ENCODE measurements at regions not wholly inside any gene's neighbourhood (a gene's known extent, or its start where the extent isn't known, plus 50 kb on each side); places are given as distances from the start of the nearest gene placed in this dataset.

DNA sequence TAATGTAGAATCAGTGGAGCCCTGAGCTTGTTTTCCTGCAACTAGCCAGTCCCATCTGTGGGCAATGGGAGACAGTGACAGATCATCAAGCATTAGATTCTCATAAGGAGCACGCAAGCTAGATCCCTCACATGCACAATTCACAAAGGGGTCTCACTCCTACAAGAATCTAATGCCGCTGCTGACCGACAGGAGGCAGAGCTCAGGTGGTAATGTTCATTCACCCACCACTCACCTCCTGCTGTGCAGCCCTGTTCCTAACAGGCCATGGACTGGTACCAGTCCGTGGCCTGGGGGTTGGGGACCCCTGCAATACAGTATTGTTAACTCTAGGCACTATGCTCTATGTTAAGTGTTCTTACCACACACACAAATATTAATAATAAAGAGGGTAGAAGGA is 362.8 kb downstream of the RBM26 start:
- 67% methylated on average over 4 of the region's 4 CpGs; no CpG with 5 or more reads in 1 of the 2 experiments for WGBS, 2 experiments (ENCODE audit: extremely low coverage in 1 of 2, insufficient coverage in 1 of 2, insufficient read length in 1 of 2, insufficient replicate concordance in 2 of 2, low coverage in 1 of 2, low lambda C conversion rate in 2 of 2, missing lambda C conversion rate in 1 of 2)
- Histone ChIP-seq H3K14ac (ENCODE audit: insufficient read length) (no peak overlapping the region), H3K4me1 (replicated peaks in 1 of 4; ENCODE audit: control insufficient read depth in 3 of 4, insufficient read depth in 4 of 4, low read length in 3 of 4) (no peaks in the 10 kb centered on the region; a peak in 1 of 7 replicates), H2BK20ac (ENCODE audit: low read length) (no peak overlapping the region), H2BK120ac (replicated peaks; ENCODE audit: low read depth, low read length) (no peak overlapping the region), H4K8ac (ENCODE audit: extremely low read depth, insufficient read depth, low read length) (no peak overlapping the region), H3K36me3 (ENCODE audit: control insufficient read depth in 2 of 4, insufficient read depth in 4 of 4, low read length in 3 of 4) (no peaks in the 10 kb centered on the region), H3K9me3 (ENCODE audit: insufficient read depth in 2 of 2, low read depth in 1 of 2, low read length in 1 of 2) (no peaks in the 10 kb centered on the region), H3K79me2 (ENCODE audit: control insufficient read depth in 1 of 2, insufficient read depth in 2 of 2, low read length in 2 of 2) (no peaks in the 10 kb centered on the region), H3K79me1 (ENCODE audit: low read depth, low read length) (no peaks in the 10 kb centered on the region), H4K5ac (ENCODE audit: insufficient read length, low read depth, low read length) (no peak overlapping the region), H3K23ac (ENCODE audit: insufficient read length) (no peak overlapping the region), H3K56ac (replicated peaks; ENCODE audit: insufficient read length, low read depth, low read length) (no peak overlapping the region), H2AFZ (ENCODE audit: low read length) (no peak overlapping the region), H3K23me2 (ENCODE audit: low read depth, low read length) (no peaks in the 10 kb centered on the region), H3K4me3 (ENCODE audit: extremely low read depth in 1 of 4, insufficient read depth in 2 of 4, low read depth in 3 of 4, low read length in 4 of 4) (no peak overlapping the region), H2BK5ac (ENCODE audit: low read depth, low read length) (no peak overlapping the region), H3K4me2 (ENCODE audit: insufficient read depth in 1 of 2, low read depth in 2 of 2, low read length in 2 of 2) (no peak overlapping the region), H3K27me3 (replicated peaks in 1 of 4; ENCODE audit: control insufficient read depth in 3 of 4, extremely low read depth in 1 of 4, insufficient read depth in 3 of 4, low read length in 3 of 4) (no peaks in the 10 kb centered on the region), H3K4ac (replicated peaks; ENCODE audit: insufficient read length, low read depth, low read length) (no peak overlapping the region), H4K91ac (replicated peaks; ENCODE audit: insufficient read length, low read length) (no peak overlapping the region), H2BK12ac (ENCODE audit: low read depth, low read length) (no peak overlapping the region), H2BK15ac (ENCODE audit: low read length) (no peak overlapping the region), H4K20me1 (replicated peaks in 1 of 2; ENCODE audit: control insufficient read depth in 1 of 2, insufficient read depth in 2 of 2, low read length in 2 of 2) (no peaks in the 10 kb centered on the region), H3K9ac (replicated peaks in 1 of 4; ENCODE audit: extremely low read depth in 1 of 4, low read depth in 3 of 4, low read length in 3 of 4) (no peak overlapping the region), H2AK5ac (ENCODE audit: low read depth, low read length) (no peak overlapping the region), H3K18ac (ENCODE audit: extremely low read depth, low read length) (no peak overlapping the region), H3K27ac (ENCODE audit: low read depth, low read length) (no peak overlapping the region)
- DNase-seq (ENCODE audit: low read depth in 1 of 2, low spot score in 2 of 2) (no peak), FAIRE-seq (no peak)
- TF ChIP-seq ATF2 (IDR thresholded peaks at IDR 0.05; ENCODE audit: low read length) (no peak), RAD21 (IDR thresholded peaks at IDR 0.05 in 1 of 2, conservative IDR thresholded peaks at IDR 0.05 in 1 of 2; ENCODE audit: low read depth in 2 of 2, low read length in 2 of 2) (no peak)
- ChIA-PET CTCF (ENCODE audit: partially characterized antibody) (interaction anchor here (0.8 kb wide), 1 partner anchor 14 kb away, joined by 4 read pairs; no protein-coding TSS in a partner anchor), POLR2A (ENCODE audit: partially characterized antibody) (no interaction called here)

All from H1 (cell line).